Activated CD8-positive, alpha-beta memory T cell treated with anti-CD3 and anti-CD28 coated beads for 36 hours (primary cell): ENCODE measurements at regions not wholly inside any gene's neighbourhood (a gene's known extent, or its start where the extent isn't known, plus 50 kb on each side); places are given as distances from the start of the nearest gene placed in this dataset.
"Not testable (repeated sequence)": the region's sequence is repeated elsewhere in the genome, so short reads cannot be mapped to it uniquely, and the experiment has no call there.

Experiments used
- CTCF ChIA-PET: fragments of 350-600 bp; sonication (Branson Sonifier 250); formaldehyde crosslinking; loops from one replicate; lab custom pipeline; 2021; ENCODE audit warnings: antibody characterized with exemption; lab: Charles Lee
- POLR2A ChIA-PET: fragments of 350-600 bp; sonication (Branson Sonifier 250); formaldehyde crosslinking; loops from one replicate; lab custom pipeline; 2021; ENCODE audit warnings: antibody characterized with exemption; lab: Charles Lee

- ChIA-PET POLR2A (no interaction called here), CTCF (no interaction called here)
Observed at GRCh38 chr1:104018922-104019674, 269.4 kb downstream of the AMY1C start.

GRCh38 chr1:104019675-104020049, 270.0 kb downstream of the AMY1C start:
- POLR2A ChIA-PET: no interaction called here
- CTCF ChIA-PET: no interaction called here

GRCh38 chr1:104028416-104029035, 278.8 kb downstream of the AMY1C start:
- POLR2A ChIA-PET: no interaction called here
- CTCF ChIA-PET: no interaction called here

GRCh38 chr1:104029456-104029970, 279.8 kb downstream of the AMY1C start:
- ChIA-PET POLR2A (no interaction called here), CTCF (no interaction called here)

GRCh38 chr1:104056786-104057185, 307.1 kb downstream of the AMY1C start:
- ChIA-PET POLR2A (no interaction called here), CTCF (no interaction called here)

- POLR2A ChIA-PET, CTCF ChIA-PET: not testable (repeated sequence)
Observed at GRCh38 chr1:104057219-104057898, 307.7 kb downstream of the AMY1C start.

- POLR2A ChIA-PET: not testable (repeated sequence)
Observed at GRCh38 chr1:104061637-104062036, 311.9 kb downstream of the AMY1C start.

GRCh38 chr1:104064399-104064798, 314.7 kb downstream of the AMY1C start:
- ChIA-PET POLR2A (no interaction called here), CTCF (no interaction called here)

More at GRCh38 chr1:104061637-104062036, 311.9 kb downstream of the AMY1C start:
- CTCF ChIA-PET: not testable (repeated sequence)

GRCh38 chr1:104072915-104073371, 323.2 kb downstream of the AMY1C start:
- CTCF ChIA-PET: no interaction called here
- POLR2A ChIA-PET: no interaction called here

GRCh38 chr1:104073463-104073902, 323.8 kb downstream of the AMY1C start:
- ChIA-PET POLR2A (no interaction called here), CTCF (no interaction called here)

GRCh38 chr1:104082221-104082620, 332.5 kb downstream of the AMY1C start:
- ChIA-PET CTCF (no interaction called here), POLR2A (no interaction called here)

GRCh38 chr1:104084380-104084779, 334.7 kb downstream of the AMY1C start:
- CTCF ChIA-PET: no interaction called here

GRCh38 chr1:104092698-104093097, 343.0 kb downstream of the AMY1C start:
- ChIA-PET CTCF (no interaction called here), POLR2A (no interaction called here)

More at GRCh38 chr1:104084380-104084779, 334.7 kb downstream of the AMY1C start:
- POLR2A ChIA-PET: no interaction called here

- ChIA-PET CTCF (no interaction called here), POLR2A (no interaction called here)
Observed at GRCh38 chr1:104098837-104099236, 349.1 kb downstream of the AMY1C start.

- ChIA-PET CTCF (no interaction called here), POLR2A (no interaction called here)
Observed at GRCh38 chr1:104100115-104100514, 350.4 kb downstream of the AMY1C start.

- CTCF ChIA-PET: no interaction called here
- POLR2A ChIA-PET: no interaction called here
Observed at GRCh38 chr1:104105465-104105864, 355.8 kb downstream of the AMY1C start.

GRCh38 chr1:104120525-104120924, 370.8 kb downstream of the AMY1C start:
- CTCF ChIA-PET: no interaction called here
- POLR2A ChIA-PET: no interaction called here

- POLR2A ChIA-PET: no interaction called here
- CTCF ChIA-PET: no interaction called here
Observed at GRCh38 chr1:104121271-104121670, 371.6 kb downstream of the AMY1C start.

- POLR2A ChIA-PET: no interaction called here
Observed at GRCh38 chr1:104125266-104125665, 375.6 kb downstream of the AMY1C start.

GRCh38 chr1:104125970-104126369, 376.3 kb downstream of the AMY1C start:
- ChIA-PET CTCF (no interaction called here), POLR2A (no interaction called here)

More at GRCh38 chr1:104125266-104125665, 375.6 kb downstream of the AMY1C start:
- CTCF ChIA-PET: no interaction called here
